ENCODE measurements at regions not wholly inside any gene's neighbourhood (a gene's known extent, or its start where the extent isn't known, plus 50 kb on each side); places are given as distances from the start of the nearest gene placed in this dataset.

DNA sequence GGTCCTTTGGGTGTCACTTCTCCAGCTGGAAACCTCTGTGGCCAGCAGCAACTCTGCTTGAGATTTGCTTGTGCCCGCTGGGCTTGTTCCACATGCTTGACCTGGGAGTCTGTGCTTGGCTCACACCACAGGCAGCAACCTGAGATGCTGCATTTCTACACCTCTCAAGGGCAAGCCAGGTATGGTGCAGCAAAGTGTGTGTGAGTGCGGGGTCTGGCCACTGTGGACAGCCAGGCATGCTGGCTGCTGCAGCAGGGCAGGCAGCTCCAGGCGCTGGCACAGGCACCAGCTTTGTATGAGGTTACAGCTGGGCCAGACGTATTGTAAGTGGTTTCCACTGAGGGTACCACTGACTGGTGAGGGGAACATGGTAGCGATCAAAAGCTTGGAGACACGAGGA lies 242.0 kb downstream of the PTGER3 start:
- no peaks in the 10 kb centered on the region for H3K9me3 ChIP-seq
- no peaks in the 10 kb centered on the region for H3K4me1 ChIP-seq
- H3K4me3 ChIP-seq (replicated peaks in 1 of 3), result no peak overlapping the region
- intact Hi-C loops (cut with DNase I), result no loop called here
- DNase-seq, result no peak
- no peaks in the 10 kb centered on the region for H3K27me3 ChIP-seq
- TF ChIP-seq POLR2A (IDR thresholded peaks at IDR 0.05), result no peak
- TF ChIP-seq CTCF (IDR thresholded peaks at IDR 0.05), result no peak
- H3K36me3 ChIP-seq, result no peaks in the 10 kb centered on the region
- no peak overlapping the region for H3K27ac ChIP-seq
- 59 to 78% methylated on average over 2 to 6 of the region's 6 CpGs for WGBS, 2 donors

- Histone ChIP-seq H3K9me3 (no peaks in the 10 kb centered on the region), H3K36me3 (no peaks in the 10 kb centered on the region), H3K4me3 (replicated peaks in 1 of 3) (no peak overlapping the region), H3K4me1 (no peaks in the 10 kb centered on the region), H3K27me3 (no peaks in the 10 kb centered on the region), H3K27ac (no peak overlapping the region)
- TF ChIP-seq POLR2A (IDR thresholded peaks at IDR 0.05), result no peak
- TF ChIP-seq CTCF (IDR thresholded peaks at IDR 0.05), result no peak
- intact Hi-C loops (cut with DNase I), result no loop called here
- WGBS, 2 donors, result 25 to 57% methylated on average over 2 of the region's 3 CpGs
- DNase-seq, result no peak
Observed at GRCh38 chr1:70807088-70807664, 240.4 kb downstream of the PTGER3 start.

DNA sequence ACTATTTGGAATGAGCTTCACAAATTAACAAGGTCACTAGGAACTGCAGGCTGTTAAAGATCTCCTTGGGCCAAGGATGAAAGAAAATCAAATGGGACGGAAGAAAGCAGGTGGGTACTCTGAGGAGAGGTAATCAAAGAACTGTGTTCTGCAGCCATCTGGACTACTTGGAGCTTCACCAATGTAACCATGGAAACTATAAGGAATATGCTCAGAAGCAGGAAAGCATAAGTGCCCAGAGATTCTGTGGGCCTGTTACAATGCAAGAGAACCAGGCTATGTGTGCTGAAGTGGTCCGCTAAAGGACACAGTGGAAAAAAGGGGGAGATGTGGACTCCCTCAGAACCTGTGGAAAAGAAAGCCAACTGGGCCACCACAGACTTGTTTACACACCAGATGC lies 238.5 kb downstream of the PTGER3 start:
- no peak for TF ChIP-seq CTCF (IDR thresholded peaks at IDR 0.05)
- TF ChIP-seq POLR2A (IDR thresholded peaks at IDR 0.05), result no peak
- Histone ChIP-seq H3K36me3 (no peaks in the 10 kb centered on the region), H3K4me1 (no peaks in the 10 kb centered on the region), H3K27ac (no peak overlapping the region), H3K27me3 (no peaks in the 10 kb centered on the region), H3K4me3 (replicated peaks in 1 of 3) (no peak overlapping the region), H3K9me3 (no peaks in the 10 kb centered on the region)
- intact Hi-C loops (cut with DNase I), result no loop called here
- no peak for DNase-seq
- WGBS, 2 donors, result 90 to 91% methylated on average over 2 of the region's 2 CpGs

GRCh38 chr1:70811815-70812214 lies 235.8 kb downstream of the PTGER3 start:
- Histone ChIP-seq H3K9me3 (no peaks in the 10 kb centered on the region), H3K4me1 (no peaks in the 10 kb centered on the region), H3K27ac (no peak overlapping the region), H3K27me3 (no peaks in the 10 kb centered on the region), H3K4me3 (replicated peaks in 1 of 3) (no peak overlapping the region), H3K36me3 (no peaks in the 10 kb centered on the region)
- intact Hi-C loops (cut with DNase I), result no loop called here
- WGBS, 2 donors, result 82 to 86% methylated on average over 2 of the region's 2 CpGs
- TF ChIP-seq CTCF (IDR thresholded peaks at IDR 0.05) (no peak), POLR2A (IDR thresholded peaks at IDR 0.05) (no peak)
- DNase-seq, result no peak

DNA sequence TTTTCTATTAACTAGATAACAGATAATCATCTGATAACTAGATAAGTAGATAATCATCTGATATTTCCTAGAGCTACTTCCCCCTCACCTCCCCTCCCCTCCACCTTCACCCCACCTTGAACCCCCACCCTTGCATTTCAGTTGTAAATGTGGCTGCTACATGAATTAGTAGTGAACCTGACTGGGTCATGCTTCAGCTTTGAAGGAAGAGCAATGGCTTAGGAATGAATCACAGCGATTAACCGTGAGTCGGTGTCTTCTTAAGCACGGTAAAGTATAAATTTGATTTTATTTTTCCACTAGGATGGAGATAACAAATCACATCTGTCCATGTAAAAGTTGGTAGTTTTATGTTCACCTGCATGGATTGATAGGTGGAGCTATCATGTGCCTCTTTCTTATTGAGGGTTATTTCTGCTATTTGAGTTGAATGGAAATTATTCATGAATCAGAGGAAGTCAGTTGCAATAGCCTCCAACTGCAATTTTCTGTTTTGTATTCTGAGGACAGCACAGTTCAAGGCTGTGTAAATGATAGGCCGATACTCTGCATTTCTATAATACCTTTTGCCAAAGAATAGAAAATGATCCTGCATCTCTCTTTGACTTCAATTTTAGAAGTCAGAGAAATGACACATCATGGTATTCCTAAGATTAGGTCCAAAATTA lies 235.0 kb downstream of the PTGER3 start:
- intact Hi-C loops (cut with DNase I), result no loop called here
- Histone ChIP-seq H3K9me3 (no peaks in the 10 kb centered on the region), H3K4me1 (no peaks in the 10 kb centered on the region), H3K4me3 (replicated peaks in 1 of 3) (no peak overlapping the region), H3K27me3 (no peaks in the 10 kb centered on the region), H3K27ac (no peak overlapping the region), H3K36me3 (no peaks in the 10 kb centered on the region)
- DNase-seq, result no peak
- no peak for TF ChIP-seq POLR2A (IDR thresholded peaks at IDR 0.05)
- TF ChIP-seq CTCF (IDR thresholded peaks at IDR 0.05), result no peak
- WGBS, 2 donors, result 83 to 95% methylated on average over 5 of the region's 5 CpGs

Data from thyroid gland (tissue), 4 donors.